ENCODE measurements at regions not wholly inside any gene's neighbourhood (a gene's known extent, or its start where the extent isn't known, plus 50 kb on each side); places are given as distances from the start of the nearest gene placed in this dataset.
"Not testable (repeated sequence)": the region's sequence is repeated elsewhere in the genome, so short reads cannot be mapped to it uniquely, and the experiment has no call there.

- no peak overlapping the region for H3K4me3 ChIP-seq (replicated peaks in 1 of 2; ENCODE audit: low read depth in 2 of 2, low read length in 2 of 2)
- no peak for TF ChIP-seq CTCF (IDR thresholded peaks at IDR 0.05; ENCODE audit: low read depth, low read length)
- no peak for DNase-seq (ENCODE audit: low read depth in 2 of 2)
These were observed 66.0 kb upstream of the FAT1 start for GRCh38 chr4:186789651-186790050.

GRCh38 chr4:186790630-186791029 lies 67.0 kb upstream of the FAT1 start:
- DNase-seq (ENCODE audit: low read depth in 2 of 2): no peak
- no peak overlapping the region for H3K4me3 ChIP-seq (replicated peaks in 1 of 2; ENCODE audit: low read depth in 2 of 2, low read length in 2 of 2)
- no peak for TF ChIP-seq CTCF (IDR thresholded peaks at IDR 0.05; ENCODE audit: low read depth, low read length)

GRCh38 chr4:186792728-186793366 lies 69.2 kb upstream of the FAT1 start:
- TF ChIP-seq CTCF (IDR thresholded peaks at IDR 0.05; ENCODE audit: low read depth, low read length): no peak
- peak; percentile 16 to 21 for DNase-seq (ENCODE audit: low read depth in 2 of 2)
- H3K4me3 ChIP-seq (replicated peaks in 1 of 2; ENCODE audit: low read depth in 2 of 2, low read length in 2 of 2): no peak overlapping the region

DNA sequence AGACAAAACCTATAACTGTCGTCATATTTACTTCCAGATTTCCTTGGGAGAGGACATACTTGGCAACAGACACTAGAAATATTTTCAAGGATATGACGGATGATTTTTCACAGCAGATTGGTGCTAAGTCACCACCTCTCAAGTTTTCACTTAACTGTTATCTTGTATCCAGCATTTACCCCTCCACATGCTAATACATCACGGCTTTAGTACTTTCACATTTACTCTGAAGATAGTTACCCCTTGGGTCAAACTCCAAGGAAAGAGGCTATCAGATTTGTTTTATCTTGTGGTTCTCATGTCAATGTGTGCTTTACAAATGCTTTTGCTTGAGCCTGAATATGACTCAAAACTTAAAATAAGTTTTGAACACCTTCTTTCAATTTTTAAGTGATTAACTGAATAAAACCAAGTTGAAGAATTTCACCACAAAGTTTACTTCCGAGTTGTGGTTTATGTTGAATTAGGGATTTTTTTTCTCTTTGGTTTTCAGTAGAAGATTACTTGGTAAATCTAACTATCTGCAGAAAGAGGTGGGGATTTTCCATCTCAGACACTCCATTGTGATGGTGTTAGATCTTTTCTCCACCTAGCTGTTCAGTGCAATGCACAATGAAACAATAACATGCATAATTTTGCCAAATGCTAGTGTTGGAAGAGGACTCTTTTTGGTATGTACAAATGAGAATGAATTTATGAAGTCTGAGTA lies 75.4 kb upstream of the FAT1 start:
- no peak for TF ChIP-seq CTCF (IDR thresholded peaks at IDR 0.05; ENCODE audit: low read depth, low read length)
- peak; percentile 10 to 44 for DNase-seq (ENCODE audit: low read depth in 2 of 2)

DNA sequence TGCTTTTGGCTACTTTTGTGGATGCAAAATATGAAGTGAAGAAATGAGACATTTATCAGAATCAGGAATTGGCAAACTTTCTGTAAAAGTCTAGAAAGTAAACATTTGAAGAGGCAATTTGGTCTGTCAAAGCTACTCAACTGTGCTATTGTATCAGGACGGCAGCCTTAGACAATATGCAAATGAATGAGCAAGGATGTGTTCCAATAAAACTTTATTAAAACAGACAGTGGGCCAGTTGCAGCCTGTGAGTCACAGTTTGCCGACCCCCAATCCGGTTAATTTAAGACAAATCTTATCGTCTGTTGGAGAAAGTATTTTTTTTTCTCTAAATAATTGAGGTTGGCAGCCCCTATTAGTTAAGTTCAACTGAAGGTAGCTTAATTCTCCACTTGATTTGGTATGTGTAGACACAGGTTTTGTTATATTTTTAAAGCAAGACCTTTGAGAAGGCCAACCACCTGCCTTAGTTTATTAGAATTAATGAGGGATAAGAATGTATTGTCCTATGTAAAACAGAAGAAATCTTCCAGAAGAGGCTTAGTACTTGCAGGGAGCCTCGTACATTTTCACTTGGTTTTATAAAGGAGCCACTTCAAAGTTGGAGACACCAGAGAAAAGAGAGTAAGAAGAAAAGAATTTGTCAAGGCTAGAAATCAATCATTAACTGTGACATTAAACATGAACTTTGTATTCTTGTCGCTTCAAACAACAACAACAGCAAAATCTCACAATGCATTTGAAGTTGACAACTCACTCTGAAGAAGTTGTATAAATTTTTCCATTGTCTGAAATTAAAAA lies 81.6 kb upstream of the FAT1 start:
- no peak for DNase-seq (ENCODE audit: low read depth in 2 of 2)
- TF ChIP-seq CTCF (IDR thresholded peaks at IDR 0.05; ENCODE audit: low read depth, low read length): no peak
- H3K4me3 ChIP-seq (replicated peaks in 1 of 2; ENCODE audit: low read depth in 2 of 2, low read length in 2 of 2): no peak overlapping the region

More for the DNA sequence above, 75.4 kb upstream of the FAT1 start:
- H3K4me3 ChIP-seq (replicated peaks in 1 of 2; ENCODE audit: low read depth in 2 of 2, low read length in 2 of 2): no peak overlapping the region

- DNase-seq (ENCODE audit: low read depth in 2 of 2); H3K4me3 ChIP-seq (replicated peaks in 1 of 2; ENCODE audit: low read depth in 2 of 2, low read length in 2 of 2): not testable (repeated sequence)
These were observed 82.3 kb upstream of the FAT1 start for GRCh38 chr4:186805917-186806316.

Measured in cardiac fibroblast (primary cell).